NCI-H1048 (cell line): ENCODE measurements at regions not wholly inside any gene's neighbourhood (a gene's known extent, or its start where the extent isn't known, plus 50 kb on each side); places are given as distances from the start of the nearest gene placed in this dataset.
"Not testable (repeated sequence)": the region's sequence is repeated elsewhere in the genome, so short reads cannot be mapped to it uniquely, and the experiment has no call there.

Experiments used
- DNase-seq: peaks from one replicate; lab custom pipeline; 2025; lab: John Stamatoyannopoulos, UW

GRCh38 chr15:79661411-79661810 is 229.3 kb downstream of the MINAR1 start:
- no peak for DNase-seq

- no peak for DNase-seq
Measured at GRCh38 chr15:79673416-79674123, 223.2 kb downstream of the MTHFS start.

GRCh38 chr15:79674124-79674465 is 222.7 kb downstream of the MTHFS start:
- no peak for DNase-seq

DNA sequence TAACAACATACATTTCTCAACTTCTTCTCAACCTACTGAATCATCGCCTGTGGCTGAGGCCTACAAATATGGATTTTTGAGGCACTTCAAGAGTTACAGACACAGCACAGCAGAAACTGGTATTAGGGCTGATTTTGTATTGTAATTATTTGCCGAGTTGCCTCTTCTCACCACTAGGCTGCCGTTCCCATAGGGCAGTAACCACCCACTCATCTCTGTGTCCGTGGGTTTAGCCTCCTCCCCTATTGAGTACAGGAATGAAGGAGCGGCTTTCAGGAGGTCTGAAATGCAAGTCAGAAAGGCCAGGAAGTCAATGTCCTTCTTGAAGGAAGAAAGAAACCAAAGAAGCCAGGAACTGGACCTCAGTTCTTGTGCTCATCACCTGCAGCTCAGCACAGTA is 220.8 kb downstream of the MTHFS start:
- DNase-seq, result no peak

GRCh38 chr15:79676621-79677020 is 220.2 kb downstream of the MTHFS start:
- DNase-seq, result no peak

DNA sequence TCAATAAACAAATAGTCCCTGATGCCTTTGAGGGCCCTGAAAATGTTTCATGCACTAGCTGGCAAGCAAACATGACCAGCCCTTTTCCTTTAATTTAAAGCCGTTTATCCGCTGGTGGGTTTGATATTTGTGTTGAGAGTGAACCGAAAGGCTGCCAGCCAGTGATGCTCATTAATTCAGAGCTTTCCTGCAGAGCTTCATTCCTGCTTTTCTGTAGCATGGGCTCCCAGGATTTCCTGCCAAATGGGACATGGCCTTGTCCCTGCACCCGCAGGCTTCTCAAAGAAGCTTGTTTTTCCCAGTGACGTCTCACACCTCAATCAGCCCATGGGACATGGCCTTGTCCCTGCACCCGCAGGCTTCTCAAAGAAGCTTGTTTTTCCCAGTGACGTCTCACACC is 219.6 kb downstream of the MTHFS start:
- DNase-seq, result no peak

DNA sequence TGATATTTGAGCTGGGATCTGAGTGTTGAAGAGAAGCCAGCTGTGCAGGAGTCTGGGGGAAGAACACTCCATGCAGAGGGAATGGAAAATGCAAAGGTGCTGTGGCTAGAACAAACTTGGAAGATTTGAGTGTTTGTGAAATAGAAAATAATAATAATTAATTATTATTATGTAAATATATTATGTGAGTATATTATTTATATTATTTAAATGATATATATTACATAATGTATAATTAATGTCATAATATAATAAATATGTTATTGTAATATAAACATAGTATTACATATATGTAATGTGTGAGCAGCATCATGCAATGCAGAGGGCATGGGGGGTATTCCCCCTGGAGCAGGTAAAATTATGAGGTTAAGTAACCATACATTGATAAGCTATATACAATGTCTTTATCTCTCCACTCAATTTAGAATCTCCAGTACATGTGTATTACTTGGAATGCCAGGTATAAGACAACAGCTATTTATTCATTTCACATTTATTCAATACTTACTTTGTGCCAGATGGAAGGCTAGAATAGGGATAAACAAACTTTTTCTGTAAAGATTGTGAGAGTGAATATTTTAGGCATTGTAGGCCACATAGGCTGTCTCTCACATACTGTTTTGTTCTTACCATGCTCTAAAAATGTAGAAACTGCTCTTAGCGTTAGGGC is 218.6 kb downstream of the MTHFS start:
- DNase-seq, result no peak

GRCh38 chr15:79680720-79681119 is 216.1 kb downstream of the MTHFS start:
- no peak for DNase-seq

- no peak for DNase-seq
Measured at GRCh38 chr15:79682285-79682684, 214.5 kb downstream of the MTHFS start.

DNA sequence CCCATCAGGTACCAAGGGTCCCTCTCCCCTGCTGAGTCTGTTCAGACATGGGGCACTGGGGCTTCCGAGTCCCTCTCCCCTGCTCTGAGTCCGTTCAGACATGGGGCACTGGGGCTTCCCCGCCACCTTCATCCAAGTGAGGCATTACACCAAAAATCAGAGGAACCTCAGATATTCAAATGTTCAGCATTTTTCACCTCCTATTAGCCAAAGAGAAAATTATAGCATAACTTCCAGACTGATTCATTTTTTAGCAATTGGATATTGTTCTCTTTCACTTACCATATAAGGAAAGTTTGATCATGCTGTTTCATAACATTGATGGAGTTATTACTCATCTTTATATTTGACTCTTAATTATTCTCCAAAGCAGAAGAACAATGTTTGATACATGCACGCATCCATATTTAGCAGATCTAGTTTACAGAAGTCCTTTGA is 213.9 kb downstream of the MTHFS start:
- DNase-seq, result no peak

GRCh38 chr15:79689030-79689429 is 207.8 kb downstream of the MTHFS start:
- DNase-seq, result no peak

DNA sequence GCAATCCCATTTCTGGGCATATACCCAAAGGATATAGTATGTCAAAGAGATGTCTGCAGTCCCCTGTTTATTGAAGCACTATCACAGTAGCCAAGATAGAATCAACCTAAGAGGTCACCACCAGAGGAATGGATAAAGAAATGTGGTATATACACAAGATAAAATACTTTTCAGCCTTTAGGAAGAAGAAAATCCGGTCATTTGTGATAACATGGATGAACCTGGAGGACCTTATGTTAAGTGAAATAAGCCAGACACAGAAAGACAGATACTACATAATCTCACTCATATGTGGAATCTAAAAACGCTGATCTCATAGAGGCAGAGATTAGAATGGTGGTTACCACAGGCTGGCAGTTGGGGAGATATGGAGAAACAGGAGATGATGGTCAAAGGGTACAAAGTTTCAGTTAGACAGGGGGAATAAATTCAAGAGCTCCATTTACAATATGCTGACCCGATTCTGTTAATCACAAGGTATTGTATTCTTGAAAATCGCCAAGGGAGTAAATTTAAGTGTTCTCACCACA is 195.8 kb downstream of the MTHFS start:
- DNase-seq, result no peak

GRCh38 chr15:79702621-79703020 is 194.2 kb downstream of the MTHFS start:
- no peak for DNase-seq

DNA sequence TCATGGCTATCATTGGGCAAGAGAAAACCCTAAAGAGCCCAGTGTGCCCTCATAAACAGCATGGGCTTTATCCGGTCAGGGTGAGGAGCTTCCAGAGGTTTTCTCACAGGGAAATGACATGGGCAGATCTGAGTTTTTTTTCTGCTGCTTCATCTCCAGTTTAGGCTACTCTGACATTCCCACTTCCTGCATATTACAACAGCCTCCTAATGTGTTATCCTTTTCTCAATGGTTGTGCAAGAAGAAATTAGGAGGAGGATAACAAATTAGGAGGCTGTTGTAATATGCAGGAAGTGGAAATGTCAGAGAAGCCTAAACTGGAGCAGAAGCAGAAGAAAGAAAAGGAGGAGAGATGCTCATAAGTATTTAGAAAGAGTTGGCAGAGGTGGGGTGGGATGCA is 175.6 kb downstream of the MTHFS start:
- DNase-seq, result no peak

- DNase-seq, result no peak
Measured at GRCh38 chr15:79724312-79724711, 172.5 kb downstream of the MTHFS start.

- DNase-seq, result no peak
Measured at GRCh38 chr15:79724804-79725203, 172.0 kb downstream of the MTHFS start.

GRCh38 chr15:79728867-79729266 is 167.9 kb downstream of the MTHFS start:
- DNase-seq, result no peak

- DNase-seq, result no peak
Measured at GRCh38 chr15:79736435-79737000, 160.3 kb downstream of the MTHFS start.

GRCh38 chr15:79738143-79738542 is 158.7 kb downstream of the MTHFS start:
- DNase-seq, result no peak

DNA sequence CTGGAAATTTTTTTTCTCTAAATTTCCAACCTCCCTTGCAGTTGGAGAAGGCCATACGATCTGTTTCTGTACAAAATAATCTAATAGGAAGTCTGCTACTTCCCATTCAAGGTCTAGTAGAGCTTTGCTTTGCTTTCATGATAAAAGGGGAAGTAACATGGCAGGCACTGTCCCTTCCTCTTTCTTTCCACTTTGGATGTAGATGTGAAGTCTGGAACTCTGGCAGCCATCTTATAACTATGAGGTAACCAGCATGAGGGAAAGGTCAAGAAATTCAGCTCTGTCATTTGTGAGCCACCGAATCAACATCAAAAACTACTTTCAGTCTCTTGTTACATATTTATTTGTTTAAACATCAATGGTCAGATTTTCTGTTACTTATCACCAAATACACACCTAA is 156.3 kb downstream of the MTHFS start:
- no peak for DNase-seq

GRCh38 chr15:79743032-79743431 is 153.8 kb downstream of the MTHFS start:
- DNase-seq, result no peak

DNA sequence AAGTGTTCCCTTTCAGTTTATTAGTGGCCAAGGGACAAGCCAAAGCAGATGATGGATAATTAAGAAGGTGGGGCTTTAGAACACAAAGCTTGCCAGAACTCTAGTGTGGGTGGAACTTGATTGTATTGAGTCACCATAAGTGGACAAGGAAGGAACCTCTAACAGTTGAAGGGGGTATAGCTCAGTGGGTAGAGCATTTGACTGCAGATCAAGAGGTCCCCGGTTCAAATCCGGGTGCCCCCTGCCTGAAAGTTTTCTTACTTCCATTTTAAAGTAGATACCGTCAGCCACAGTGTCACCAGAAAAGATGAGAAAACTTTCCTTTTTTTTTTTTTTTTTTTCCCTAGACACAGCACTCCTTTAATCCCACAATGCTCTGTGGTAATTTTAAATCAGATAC is 152.3 kb downstream of the MTHFS start:
- not testable (repeated sequence) for DNase-seq

DNA sequence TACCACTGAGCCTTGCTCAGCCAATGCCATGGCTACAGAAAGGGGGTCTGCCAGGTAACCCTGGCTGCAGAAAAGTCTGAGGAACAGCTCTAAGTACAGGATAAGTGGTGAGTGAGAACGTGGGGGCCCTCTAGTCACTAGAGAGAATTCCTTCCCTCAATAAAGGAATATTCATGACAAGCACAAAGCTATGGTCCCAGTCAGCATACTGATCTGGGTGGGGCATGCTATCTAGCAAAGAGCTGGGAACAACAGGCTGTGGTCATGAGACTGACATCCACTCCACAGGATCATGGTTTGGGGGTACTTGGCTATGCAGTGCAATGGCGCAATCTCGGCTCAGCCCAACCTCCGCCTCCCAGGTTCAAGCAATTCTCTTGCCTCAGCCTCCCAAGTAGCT is 140.4 kb downstream of the MTHFS start:
- no peak for DNase-seq
